ENCODE measurements at regions not wholly inside any gene's neighbourhood (a gene's known extent, or its start where the extent isn't known, plus 50 kb on each side); places are given as distances from the start of the nearest gene placed in this dataset.

DNA sequence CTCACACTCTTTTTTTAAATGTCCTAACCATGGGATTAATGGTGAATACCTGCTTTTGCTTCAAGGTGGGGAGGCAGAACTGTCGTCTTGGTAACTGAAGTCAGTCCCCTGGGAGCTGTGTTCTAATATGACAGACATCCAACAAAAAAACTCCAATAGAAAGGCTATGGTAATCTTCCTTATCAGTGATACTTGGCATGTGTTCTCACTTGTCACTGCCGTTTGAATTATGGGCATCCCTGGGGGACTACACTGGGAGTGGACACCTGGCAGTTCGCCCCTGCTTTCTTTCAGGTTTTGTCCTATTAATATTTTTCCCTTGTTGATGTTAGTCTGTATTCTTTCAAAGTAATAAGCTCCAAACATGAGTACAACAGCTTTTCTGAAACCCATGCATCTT is 252.6 kb downstream of the SLITRK5 start:
- CTCF ChIA-PET: no interaction called here
- 88% methylated on average over 1 of the region's 3 CpGs for WGBS (ENCODE audit: insufficient coverage)

GRCh38 chr13:87925006-87925405 is 253.8 kb downstream of the SLITRK5 start:
- no peak for DNase-seq
- 100% methylated on average over 1 of the region's 4 CpGs for WGBS (ENCODE audit: insufficient coverage)
- Histone ChIP-seq H3K27me3 (replicated peaks in 2 of 5; ENCODE audit: control insufficient read depth in 4 of 5, insufficient read depth in 5 of 5, low read length in 4 of 5) (no peaks in the 10 kb centered on the region), H3K4me1 (ENCODE audit: control extremely low read depth in 1 of 4, control insufficient read depth in 4 of 4, insufficient read depth in 4 of 4, low read length in 3 of 4) (no peaks in the 10 kb centered on the region), H3K4me3 (ENCODE audit: control insufficient read depth in 1 of 7, extremely low read depth in 1 of 7, insufficient read depth in 4 of 7, low read depth in 2 of 7, low read length in 6 of 7) (no peak overlapping the region), H3K9me3 (ENCODE audit: control extremely low read depth in 1 of 5, control insufficient read depth in 4 of 5, insufficient read depth in 2 of 5, low read depth in 1 of 5, low read length in 4 of 5) (no peaks in the 10 kb centered on the region), H3K36me3 (ENCODE audit: control insufficient read depth in 4 of 4, insufficient read depth in 4 of 4, low read length in 3 of 4) (no peaks in the 10 kb centered on the region), H3K27ac (ENCODE audit: insufficient read depth in 1 of 2, low read depth in 1 of 2, low read length in 2 of 2, poor library complexity in 1 of 2, severe bottlenecking in 2 of 2) (no peak overlapping the region)
- ChIA-PET POLR2A (no interaction called here), CTCF (no interaction called here)

More for the DNA sequence above, 252.6 kb downstream of the SLITRK5 start:
- no peak overlapping the region for H3K27ac ChIP-seq (ENCODE audit: insufficient read depth in 1 of 2, low read depth in 1 of 2, low read length in 2 of 2, poor library complexity in 1 of 2, severe bottlenecking in 2 of 2)
- H3K27me3 ChIP-seq (replicated peaks in 2 of 5; ENCODE audit: control insufficient read depth in 4 of 5, insufficient read depth in 5 of 5, low read length in 4 of 5): no peaks in the 10 kb centered on the region
- no peaks in the 10 kb centered on the region for H3K4me1 ChIP-seq (ENCODE audit: control extremely low read depth in 1 of 4, control insufficient read depth in 4 of 4, insufficient read depth in 4 of 4, low read length in 3 of 4)
- no peak overlapping the region for H3K4me3 ChIP-seq (ENCODE audit: control insufficient read depth in 1 of 7, extremely low read depth in 1 of 7, insufficient read depth in 4 of 7, low read depth in 2 of 7, low read length in 6 of 7)
- no peak for DNase-seq
- no peaks in the 10 kb centered on the region for H3K36me3 ChIP-seq (ENCODE audit: control insufficient read depth in 4 of 4, insufficient read depth in 4 of 4, low read length in 3 of 4)
- H3K9me3 ChIP-seq (ENCODE audit: control extremely low read depth in 1 of 5, control insufficient read depth in 4 of 5, insufficient read depth in 2 of 5, low read depth in 1 of 5, low read length in 4 of 5): no peaks in the 10 kb centered on the region
- POLR2A ChIA-PET: no interaction called here

GRCh38 chr13:87940776-87941175 is 269.6 kb downstream of the SLITRK5 start:
- Histone ChIP-seq H3K9me3 (ENCODE audit: control extremely low read depth in 1 of 5, control insufficient read depth in 4 of 5, insufficient read depth in 2 of 5, low read depth in 1 of 5, low read length in 4 of 5) (no peaks in the 10 kb centered on the region), H3K27me3 (replicated peaks in 2 of 5; ENCODE audit: control insufficient read depth in 4 of 5, insufficient read depth in 5 of 5, low read length in 4 of 5) (no peaks in the 10 kb centered on the region), H3K36me3 (ENCODE audit: control insufficient read depth in 4 of 4, insufficient read depth in 4 of 4, low read length in 3 of 4) (no peaks in the 10 kb centered on the region), H3K4me1 (ENCODE audit: control extremely low read depth in 1 of 4, control insufficient read depth in 4 of 4, insufficient read depth in 4 of 4, low read length in 3 of 4) (no peaks in the 10 kb centered on the region), H3K4me3 (ENCODE audit: control insufficient read depth in 1 of 7, extremely low read depth in 1 of 7, insufficient read depth in 4 of 7, low read depth in 2 of 7, low read length in 6 of 7) (no peak overlapping the region), H3K27ac (ENCODE audit: insufficient read depth in 1 of 2, low read depth in 1 of 2, low read length in 2 of 2, poor library complexity in 1 of 2, severe bottlenecking in 2 of 2) (no peak overlapping the region)
- ChIA-PET POLR2A (no interaction called here), CTCF (no interaction called here)
- no CpG with 5 or more reads among the region's 1 CpG for WGBS (ENCODE audit: insufficient coverage)
- DNase-seq: no peak

DNA sequence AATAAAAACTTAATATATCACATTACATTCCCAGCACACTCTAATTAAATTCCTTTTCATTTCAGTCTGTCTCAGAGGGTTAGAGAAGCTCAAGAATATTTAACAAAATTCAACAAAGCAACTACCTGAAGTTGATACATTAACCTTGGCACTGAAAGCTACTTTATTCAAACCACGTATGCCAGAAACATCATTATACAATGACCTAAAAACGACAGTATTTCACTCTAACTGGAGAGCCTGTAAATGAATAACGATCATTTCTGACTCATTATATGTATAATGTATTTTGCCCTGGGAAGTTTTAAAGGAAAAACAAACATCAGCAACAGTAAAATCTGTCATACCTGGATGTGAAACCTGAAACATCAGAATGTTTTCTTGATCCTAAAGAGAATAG is 270.1 kb downstream of the SLITRK5 start:
- Histone ChIP-seq H3K4me3 (ENCODE audit: control insufficient read depth in 1 of 7, extremely low read depth in 1 of 7, insufficient read depth in 4 of 7, low read depth in 2 of 7, low read length in 6 of 7) (no peak overlapping the region), H3K27me3 (replicated peaks in 2 of 5; ENCODE audit: control insufficient read depth in 4 of 5, insufficient read depth in 5 of 5, low read length in 4 of 5) (no peaks in the 10 kb centered on the region), H3K27ac (ENCODE audit: insufficient read depth in 1 of 2, low read depth in 1 of 2, low read length in 2 of 2, poor library complexity in 1 of 2, severe bottlenecking in 2 of 2) (no peak overlapping the region), H3K4me1 (ENCODE audit: control extremely low read depth in 1 of 4, control insufficient read depth in 4 of 4, insufficient read depth in 4 of 4, low read length in 3 of 4) (no peaks in the 10 kb centered on the region), H3K9me3 (ENCODE audit: control extremely low read depth in 1 of 5, control insufficient read depth in 4 of 5, insufficient read depth in 2 of 5, low read depth in 1 of 5, low read length in 4 of 5) (no peaks in the 10 kb centered on the region), H3K36me3 (ENCODE audit: control insufficient read depth in 4 of 4, insufficient read depth in 4 of 4, low read length in 3 of 4) (no peaks in the 10 kb centered on the region)
- POLR2A ChIA-PET: no interaction called here
- no peak for DNase-seq
- CTCF ChIA-PET: no interaction called here
- no CpG with 5 or more reads among the region's 3 CpGs for WGBS (ENCODE audit: insufficient coverage)

DNA sequence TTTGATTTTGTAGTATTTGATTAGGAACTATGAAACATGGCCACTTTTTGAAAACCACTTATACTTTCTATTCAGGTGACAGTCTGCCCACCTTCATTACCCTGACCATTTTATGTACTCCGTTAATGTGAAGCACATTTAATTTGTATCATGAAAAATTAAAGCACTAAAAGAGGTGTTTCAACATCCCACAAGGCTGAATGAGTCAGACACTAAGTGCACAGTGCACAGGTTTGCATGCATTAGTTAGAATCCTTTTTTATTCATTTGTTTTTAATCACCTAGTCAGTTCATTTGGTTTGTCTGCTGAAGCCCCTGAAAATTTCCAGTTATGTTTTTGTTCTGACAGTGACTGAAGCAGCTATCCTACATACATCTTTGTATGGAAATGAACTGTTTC is 271.0 kb downstream of the SLITRK5 start:
- H3K4me1 ChIP-seq (ENCODE audit: control extremely low read depth in 1 of 4, control insufficient read depth in 4 of 4, insufficient read depth in 4 of 4, low read length in 3 of 4): no peaks in the 10 kb centered on the region
- POLR2A ChIA-PET: no interaction called here
- no peaks in the 10 kb centered on the region for H3K36me3 ChIP-seq (ENCODE audit: control insufficient read depth in 4 of 4, insufficient read depth in 4 of 4, low read length in 3 of 4)
- CTCF ChIA-PET: no interaction called here
- no peaks in the 10 kb centered on the region for H3K27me3 ChIP-seq (replicated peaks in 2 of 5; ENCODE audit: control insufficient read depth in 4 of 5, insufficient read depth in 5 of 5, low read length in 4 of 5)
- WGBS (ENCODE audit: insufficient coverage): no CpG with 5 or more reads among the region's 1 CpG
- no peak overlapping the region for H3K27ac ChIP-seq (ENCODE audit: insufficient read depth in 1 of 2, low read depth in 1 of 2, low read length in 2 of 2, poor library complexity in 1 of 2, severe bottlenecking in 2 of 2)
- no peak for DNase-seq
- no peaks in the 10 kb centered on the region for H3K9me3 ChIP-seq (ENCODE audit: control extremely low read depth in 1 of 5, control insufficient read depth in 4 of 5, insufficient read depth in 2 of 5, low read depth in 1 of 5, low read length in 4 of 5)
- no peak overlapping the region for H3K4me3 ChIP-seq (ENCODE audit: control insufficient read depth in 1 of 7, extremely low read depth in 1 of 7, insufficient read depth in 4 of 7, low read depth in 2 of 7, low read length in 6 of 7)

DNA sequence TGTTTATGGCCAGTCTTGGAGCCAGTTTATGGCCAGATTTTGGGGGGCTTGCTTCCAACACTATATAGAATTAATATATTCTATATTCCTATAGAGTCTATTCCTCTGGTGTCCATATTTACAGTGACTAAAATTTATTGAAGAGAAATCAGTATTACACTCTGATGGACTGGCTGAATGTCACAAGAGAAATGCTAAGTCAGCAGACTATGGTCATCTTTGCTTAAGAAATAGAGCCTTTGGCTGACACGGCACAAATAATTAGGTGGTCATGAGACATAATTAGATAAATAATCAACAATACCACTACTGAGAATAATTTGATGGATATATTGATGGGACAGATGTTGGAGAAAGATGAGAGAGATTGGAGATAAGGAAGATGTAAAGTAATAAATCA is 272.9 kb downstream of the SLITRK5 start:
- POLR2A ChIA-PET: no interaction called here
- no CpG with 5 or more reads among the region's 1 CpG for WGBS (ENCODE audit: insufficient coverage)

DNA sequence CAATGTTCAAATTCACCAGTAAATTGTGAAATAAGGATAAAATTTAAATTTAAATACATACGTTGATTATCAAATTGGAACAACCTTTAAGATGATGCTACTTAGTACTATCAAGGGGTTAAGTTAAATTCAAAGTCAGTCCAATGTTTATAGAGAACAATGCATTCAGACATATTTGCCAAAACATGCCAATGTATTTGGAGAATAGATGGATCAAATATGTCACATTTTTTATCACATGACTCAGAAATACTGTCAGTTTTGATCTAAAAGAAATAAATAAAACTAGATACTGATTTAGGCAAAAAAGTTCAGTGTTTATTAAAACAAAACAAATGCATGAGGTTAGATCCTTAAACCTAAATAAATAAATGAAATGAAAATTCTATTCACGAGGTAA is 281.2 kb downstream of the SLITRK5 start:
- DNase-seq: no peak
- Histone ChIP-seq H3K27ac (ENCODE audit: insufficient read depth in 1 of 2, low read depth in 1 of 2, low read length in 2 of 2, poor library complexity in 1 of 2, severe bottlenecking in 2 of 2) (no peak overlapping the region), H3K9me3 (ENCODE audit: control extremely low read depth in 1 of 5, control insufficient read depth in 4 of 5, insufficient read depth in 2 of 5, low read depth in 1 of 5, low read length in 4 of 5) (no peaks in the 10 kb centered on the region), H3K4me1 (ENCODE audit: control extremely low read depth in 1 of 4, control insufficient read depth in 4 of 4, insufficient read depth in 4 of 4, low read length in 3 of 4) (no peaks in the 10 kb centered on the region), H3K4me3 (ENCODE audit: control insufficient read depth in 1 of 7, extremely low read depth in 1 of 7, insufficient read depth in 4 of 7, low read depth in 2 of 7, low read length in 6 of 7) (no peak overlapping the region), H3K27me3 (replicated peaks in 2 of 5; ENCODE audit: control insufficient read depth in 4 of 5, insufficient read depth in 5 of 5, low read length in 4 of 5) (no peaks in the 10 kb centered on the region), H3K36me3 (ENCODE audit: control insufficient read depth in 4 of 4, insufficient read depth in 4 of 4, low read length in 3 of 4) (no peaks in the 10 kb centered on the region)
- ChIA-PET POLR2A (no interaction called here), CTCF (no interaction called here)
- whole genome bisulfite sequencing (ENCODE audit: insufficient coverage): no CpG with 5 or more reads among the region's 2 CpGs

More for the DNA sequence above, 272.9 kb downstream of the SLITRK5 start:
- Histone ChIP-seq H3K27me3 (replicated peaks in 2 of 5; ENCODE audit: control insufficient read depth in 4 of 5, insufficient read depth in 5 of 5, low read length in 4 of 5) (no peaks in the 10 kb centered on the region), H3K27ac (ENCODE audit: insufficient read depth in 1 of 2, low read depth in 1 of 2, low read length in 2 of 2, poor library complexity in 1 of 2, severe bottlenecking in 2 of 2) (no peak overlapping the region), H3K9me3 (ENCODE audit: control extremely low read depth in 1 of 5, control insufficient read depth in 4 of 5, insufficient read depth in 2 of 5, low read depth in 1 of 5, low read length in 4 of 5) (no peaks in the 10 kb centered on the region), H3K4me1 (ENCODE audit: control extremely low read depth in 1 of 4, control insufficient read depth in 4 of 4, insufficient read depth in 4 of 4, low read length in 3 of 4) (no peaks in the 10 kb centered on the region), H3K36me3 (ENCODE audit: control insufficient read depth in 4 of 4, insufficient read depth in 4 of 4, low read length in 3 of 4) (no peaks in the 10 kb centered on the region), H3K4me3 (ENCODE audit: control insufficient read depth in 1 of 7, extremely low read depth in 1 of 7, insufficient read depth in 4 of 7, low read depth in 2 of 7, low read length in 6 of 7) (no peak overlapping the region)
- CTCF ChIA-PET: no interaction called here
- DNase-seq: no peak

DNA sequence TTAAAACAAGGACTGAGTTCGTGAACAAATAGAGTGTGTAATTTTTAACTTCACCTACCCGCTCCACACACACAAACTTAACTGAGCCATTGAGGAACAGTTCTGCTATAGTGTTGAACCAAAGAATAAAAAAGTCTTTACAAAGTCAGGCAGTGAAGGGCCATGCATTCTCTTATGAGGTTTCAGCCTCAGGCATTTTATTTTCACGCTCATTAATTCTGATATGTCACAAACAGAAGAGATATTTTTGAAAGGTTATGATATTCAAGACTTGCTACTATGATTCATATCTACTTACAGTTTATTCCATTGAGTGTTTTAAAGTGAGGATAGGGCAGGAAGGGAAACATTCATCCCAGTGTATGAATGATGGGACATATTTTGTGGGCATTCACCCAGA is 282.2 kb downstream of the SLITRK5 start:
- DNase-seq: no peak
- POLR2A ChIA-PET: no interaction called here
- WGBS (ENCODE audit: insufficient coverage): 100% methylated on average over 1 of the region's 3 CpGs
- H3K9me3 ChIP-seq (ENCODE audit: control extremely low read depth in 1 of 5, control insufficient read depth in 4 of 5, insufficient read depth in 2 of 5, low read depth in 1 of 5, low read length in 4 of 5): no peaks in the 10 kb centered on the region
- no peaks in the 10 kb centered on the region for H3K27me3 ChIP-seq (replicated peaks in 2 of 5; ENCODE audit: control insufficient read depth in 4 of 5, insufficient read depth in 5 of 5, low read length in 4 of 5)
- no peak overlapping the region for H3K27ac ChIP-seq (ENCODE audit: insufficient read depth in 1 of 2, low read depth in 1 of 2, low read length in 2 of 2, poor library complexity in 1 of 2, severe bottlenecking in 2 of 2)
- no peaks in the 10 kb centered on the region for H3K4me1 ChIP-seq (ENCODE audit: control extremely low read depth in 1 of 4, control insufficient read depth in 4 of 4, insufficient read depth in 4 of 4, low read length in 3 of 4)
- CTCF ChIA-PET: no interaction called here
- H3K36me3 ChIP-seq (ENCODE audit: control insufficient read depth in 4 of 4, insufficient read depth in 4 of 4, low read length in 3 of 4): no peaks in the 10 kb centered on the region
- H3K4me3 ChIP-seq (ENCODE audit: control insufficient read depth in 1 of 7, extremely low read depth in 1 of 7, insufficient read depth in 4 of 7, low read depth in 2 of 7, low read length in 6 of 7): no peak overlapping the region
